ENCODE measurements at regions not wholly inside any gene's neighbourhood (a gene's known extent, or its start where the extent isn't known, plus 50 kb on each side); places are given as distances from the start of the nearest gene placed in this dataset.

DNA sequence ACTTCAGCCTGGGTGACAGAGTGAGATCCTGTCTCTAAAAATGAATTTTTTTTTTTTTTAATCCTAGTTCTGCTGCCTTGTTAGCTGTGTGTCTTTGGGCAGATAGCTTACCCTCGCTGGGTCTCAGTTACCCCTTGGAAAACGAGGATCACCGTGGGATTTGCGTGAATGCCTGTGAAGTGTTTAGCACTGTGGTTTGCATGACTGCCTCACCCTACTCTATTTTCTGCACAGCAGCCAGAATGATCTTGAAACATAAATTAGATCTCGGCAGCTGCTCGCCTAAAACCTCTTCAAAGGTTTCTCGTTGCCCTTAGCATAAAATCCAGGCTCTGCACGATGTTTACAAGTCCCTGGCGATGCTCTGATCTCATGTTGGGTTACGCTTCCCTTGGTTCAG is 71.2 kb upstream of the GRIN2A start:
- TF ChIP-seq, protein P1, sequence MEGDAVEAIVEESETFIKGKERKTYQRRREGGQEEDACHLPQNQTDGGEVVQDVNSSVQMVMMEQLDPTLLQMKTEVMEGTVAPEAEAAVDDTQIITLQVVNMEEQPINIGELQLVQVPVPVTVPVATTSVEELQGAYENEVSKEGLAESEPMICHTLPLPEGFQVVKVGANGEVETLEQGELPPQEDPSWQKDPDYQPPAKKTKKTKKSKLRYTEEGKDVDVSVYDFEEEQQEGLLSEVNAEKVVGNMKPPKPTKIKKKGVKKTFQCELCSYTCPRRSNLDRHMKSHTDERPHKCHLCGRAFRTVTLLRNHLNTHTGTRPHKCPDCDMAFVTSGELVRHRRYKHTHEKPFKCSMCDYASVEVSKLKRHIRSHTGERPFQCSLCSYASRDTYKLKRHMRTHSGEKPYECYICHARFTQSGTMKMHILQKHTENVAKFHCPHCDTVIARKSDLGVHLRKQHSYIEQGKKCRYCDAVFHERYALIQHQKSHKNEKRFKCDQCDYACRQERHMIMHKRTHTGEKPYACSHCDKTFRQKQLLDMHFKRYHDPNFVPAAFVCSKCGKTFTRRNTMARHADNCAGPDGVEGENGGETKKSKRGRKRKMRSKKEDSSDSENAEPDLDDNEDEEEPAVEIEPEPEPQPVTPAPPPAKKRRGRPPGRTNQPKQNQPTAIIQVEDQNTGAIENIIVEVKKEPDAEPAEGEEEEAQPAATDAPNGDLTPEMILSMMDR (IDR thresholded peaks at IDR 0.05): no peak
- no peak for TF ChIP-seq ZFX (IDR thresholded peaks at IDR 0.05; ENCODE audit: borderline replicate concordance)

Measured in 22Rv1 (cell line).